ENCODE measurements at regions not wholly inside any gene's neighbourhood (a gene's known extent, or its start where the extent isn't known, plus 50 kb on each side); places are given as distances from the start of the nearest gene placed in this dataset.

DNA sequence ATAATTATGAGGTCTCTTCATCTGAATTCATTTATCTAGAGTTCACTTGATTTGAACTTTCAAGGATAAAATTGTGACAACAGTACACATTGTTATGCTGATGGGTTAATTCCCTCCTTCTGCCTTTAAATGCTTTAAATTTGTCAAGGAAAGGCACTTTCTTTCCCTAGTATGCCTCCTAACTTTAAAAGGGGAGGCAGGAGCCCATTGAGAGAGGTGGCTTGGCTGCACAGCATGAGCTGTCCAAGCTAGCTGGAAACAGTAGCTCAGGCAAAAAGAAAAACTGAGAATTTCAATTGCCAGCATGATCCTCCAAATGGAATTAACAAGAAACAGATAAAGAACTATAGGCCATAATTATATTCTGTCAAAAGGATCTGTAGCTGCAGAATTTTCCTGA is 243.3 kb upstream of the GRIK2 start (continued):
- TF ChIP-seq ZNF687 (CRISPR knock-in tag; IDR thresholded peaks at IDR 0.05) (no peak), ZNF142 (CRISPR knock-in tag; IDR thresholded peaks at IDR 0.05) (no peak), CREM (IDR thresholded peaks at IDR 0.05) (no peak), CREM (CRISPR knock-in tag; IDR thresholded peaks at IDR 0.05) (no peak), ZNF264 (CRISPR knock-in tag; IDR thresholded peaks at IDR 0.05) (no peak), MAZ (IDR thresholded peaks at IDR 0.05; ENCODE audit: borderline replicate concordance, low read depth, low read length) (no peak), MAZ (CRISPR knock-in tag; IDR thresholded peaks at IDR 0.05; ENCODE audit: low read depth) (no peak), AKAP8 (CRISPR knock-in tag; IDR thresholded peaks at IDR 0.05) (no peak), ZNF317 (CRISPR knock-in tag; IDR thresholded peaks at IDR 0.05) (no peak), MED8 (CRISPR knock-in tag; IDR thresholded peaks at IDR 0.05; ENCODE audit: insufficient replicate concordance) (no peak), ZNF773 (CRISPR knock-in tag; IDR thresholded peaks at IDR 0.05; ENCODE audit: borderline replicate concordance) (no peak)
- TF ChIP-seq, protein P1, sequence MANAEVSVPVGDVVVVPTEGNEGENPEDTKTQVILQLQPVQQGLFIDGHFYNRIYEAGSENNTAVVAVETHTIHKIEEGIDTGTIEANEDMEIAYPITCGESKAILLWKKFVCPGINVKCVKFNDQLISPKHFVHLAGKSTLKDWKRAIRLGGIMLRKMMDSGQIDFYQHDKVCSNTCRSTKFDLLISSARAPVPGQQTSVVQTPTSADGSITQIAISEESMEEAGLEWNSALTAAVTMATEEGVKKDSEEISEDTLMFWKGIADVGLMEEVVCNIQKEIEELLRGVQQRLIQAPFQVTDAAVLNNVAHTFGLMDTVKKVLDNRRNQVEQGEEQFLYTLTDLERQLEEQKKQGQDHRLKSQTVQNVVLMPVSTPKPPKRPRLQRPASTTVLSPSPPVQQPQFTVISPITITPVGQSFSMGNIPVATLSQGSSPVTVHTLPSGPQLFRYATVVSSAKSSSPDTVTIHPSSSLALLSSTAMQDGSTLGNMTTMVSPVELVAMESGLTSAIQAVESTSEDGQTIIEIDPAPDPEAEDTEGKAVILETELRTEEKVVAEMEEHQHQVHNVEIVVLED (CRISPR knock-in tag; IDR thresholded peaks at IDR 0.05; ENCODE audit: borderline replicate concordance): no peak
- TF ChIP-seq, protein P2, sequence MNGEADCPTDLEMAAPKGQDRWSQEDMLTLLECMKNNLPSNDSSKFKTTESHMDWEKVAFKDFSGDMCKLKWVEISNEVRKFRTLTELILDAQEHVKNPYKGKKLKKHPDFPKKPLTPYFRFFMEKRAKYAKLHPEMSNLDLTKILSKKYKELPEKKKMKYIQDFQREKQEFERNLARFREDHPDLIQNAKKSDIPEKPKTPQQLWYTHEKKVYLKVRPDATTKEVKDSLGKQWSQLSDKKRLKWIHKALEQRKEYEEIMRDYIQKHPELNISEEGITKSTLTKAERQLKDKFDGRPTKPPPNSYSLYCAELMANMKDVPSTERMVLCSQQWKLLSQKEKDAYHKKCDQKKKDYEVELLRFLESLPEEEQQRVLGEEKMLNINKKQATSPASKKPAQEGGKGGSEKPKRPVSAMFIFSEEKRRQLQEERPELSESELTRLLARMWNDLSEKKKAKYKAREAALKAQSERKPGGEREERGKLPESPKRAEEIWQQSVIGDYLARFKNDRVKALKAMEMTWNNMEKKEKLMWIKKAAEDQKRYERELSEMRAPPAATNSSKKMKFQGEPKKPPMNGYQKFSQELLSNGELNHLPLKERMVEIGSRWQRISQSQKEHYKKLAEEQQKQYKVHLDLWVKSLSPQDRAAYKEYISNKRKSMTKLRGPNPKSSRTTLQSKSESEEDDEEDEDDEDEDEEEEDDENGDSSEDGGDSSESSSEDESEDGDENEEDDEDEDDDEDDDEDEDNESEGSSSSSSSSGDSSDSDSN (CRISPR knock-in tag; IDR thresholded peaks at IDR 0.05): no peak
- TF ChIP-seq, protein P3, sequence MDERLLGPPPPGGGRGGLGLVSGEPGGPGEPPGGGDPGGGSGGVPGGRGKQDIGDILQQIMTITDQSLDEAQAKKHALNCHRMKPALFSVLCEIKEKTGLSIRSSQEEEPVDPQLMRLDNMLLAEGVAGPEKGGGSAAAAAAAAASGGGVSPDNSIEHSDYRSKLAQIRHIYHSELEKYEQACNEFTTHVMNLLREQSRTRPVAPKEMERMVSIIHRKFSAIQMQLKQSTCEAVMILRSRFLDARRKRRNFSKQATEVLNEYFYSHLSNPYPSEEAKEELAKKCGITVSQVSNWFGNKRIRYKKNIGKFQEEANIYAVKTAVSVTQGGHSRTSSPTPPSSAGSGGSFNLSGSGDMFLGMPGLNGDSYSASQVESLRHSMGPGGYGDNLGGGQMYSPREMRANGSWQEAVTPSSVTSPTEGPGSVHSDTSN (CRISPR knock-in tag; IDR thresholded peaks at IDR 0.05): no peak
